Activated gamma-delta T cell treated with Interleukin-2 at 50 U/mL for 16 hours (primary cell): ENCODE measurements at regions not wholly inside any gene's neighbourhood (a gene's known extent, or its start where the extent isn't known, plus 50 kb on each side); places are given as distances from the start of the nearest gene placed in this dataset.
"Not testable (repeated sequence)": the region's sequence is repeated elsewhere in the genome, so short reads cannot be mapped to it uniquely, and the experiment has no call there.

Experiments used
- DNase-seq: peaks from one replicate; pipeline ENCODE4 v3.0.0-alpha.2; 2020

DNA sequence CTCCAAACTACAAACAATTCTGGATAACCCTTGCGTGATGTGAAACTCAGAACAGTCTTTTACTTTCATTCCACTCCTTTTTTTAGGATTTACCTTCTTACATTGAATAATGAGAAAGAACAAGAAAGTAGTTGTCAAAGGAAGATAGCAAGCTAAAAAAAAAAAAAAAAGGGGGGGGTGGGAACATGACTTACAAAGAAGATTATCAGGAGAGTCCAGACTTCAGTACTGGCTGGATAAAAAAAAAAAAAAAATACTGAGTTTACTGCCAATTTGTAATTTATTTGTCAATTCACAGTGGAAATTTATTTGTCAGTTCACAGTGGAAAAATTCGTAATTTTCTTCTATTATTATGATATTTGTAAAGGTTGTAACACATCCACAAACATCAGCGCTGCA, 792.4 kb upstream of the SLITRK5 start:
- no peak for DNase-seq

DNA sequence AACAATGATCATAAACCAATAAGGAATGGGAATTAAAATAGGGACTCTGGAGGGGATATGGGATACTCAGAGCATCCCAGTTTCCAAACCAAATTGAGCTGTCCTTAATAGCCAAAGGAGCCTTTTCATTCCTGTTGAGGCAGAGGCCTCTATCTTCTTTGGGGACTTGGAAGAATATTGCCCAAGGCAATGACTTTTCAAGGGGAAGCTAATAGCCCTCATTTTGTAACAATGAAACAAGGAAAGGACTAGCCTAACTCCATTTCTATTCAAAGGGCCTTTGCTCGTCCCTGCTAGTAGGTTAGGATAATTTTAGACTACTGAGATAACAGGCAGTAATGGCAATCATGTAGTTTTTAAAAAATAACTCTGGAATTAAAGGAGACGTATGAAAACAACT, 789.8 kb upstream of the SLITRK5 start:
- DNase-seq = no peak

DNA sequence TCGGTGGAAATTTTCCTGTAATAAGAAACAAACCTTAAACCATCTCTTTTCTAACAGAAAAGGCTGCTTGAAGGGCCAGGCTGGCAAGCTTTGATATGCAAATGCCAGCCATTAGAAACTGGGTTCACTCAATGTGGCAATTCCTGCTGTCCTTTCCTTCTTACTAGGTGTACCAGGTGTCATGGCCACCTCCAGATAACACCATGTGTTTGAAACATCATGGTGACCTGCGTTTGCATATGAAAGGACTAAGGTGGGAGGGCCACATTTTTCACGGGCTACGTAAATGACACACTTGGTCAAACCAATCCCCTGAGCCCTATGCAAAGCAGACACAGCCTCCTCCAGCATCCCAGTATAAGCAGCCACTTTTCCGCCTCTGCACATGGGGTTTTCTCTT, 789.1 kb upstream of the SLITRK5 start:
- no peak for DNase-seq

DNA sequence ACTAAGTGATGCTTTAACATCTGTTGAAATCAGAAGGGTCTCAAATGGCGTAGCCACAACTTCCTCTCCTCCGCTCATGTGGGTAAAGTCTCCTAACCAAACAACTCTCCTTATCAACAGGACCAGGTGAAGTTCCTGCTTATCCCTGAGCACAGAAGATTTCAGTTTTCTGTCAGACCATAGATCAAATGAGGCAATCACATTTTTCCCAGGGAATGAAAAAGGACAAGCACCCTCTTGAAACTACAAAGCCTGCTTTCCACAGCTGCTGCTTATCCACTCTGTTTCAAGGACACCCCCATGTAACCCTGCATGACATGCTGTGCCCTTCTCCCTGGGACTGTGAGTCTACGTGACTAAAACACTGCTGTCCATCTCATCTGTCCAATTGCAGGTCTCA, 788.3 kb upstream of the SLITRK5 start:
- DNase-seq = no peak

DNA sequence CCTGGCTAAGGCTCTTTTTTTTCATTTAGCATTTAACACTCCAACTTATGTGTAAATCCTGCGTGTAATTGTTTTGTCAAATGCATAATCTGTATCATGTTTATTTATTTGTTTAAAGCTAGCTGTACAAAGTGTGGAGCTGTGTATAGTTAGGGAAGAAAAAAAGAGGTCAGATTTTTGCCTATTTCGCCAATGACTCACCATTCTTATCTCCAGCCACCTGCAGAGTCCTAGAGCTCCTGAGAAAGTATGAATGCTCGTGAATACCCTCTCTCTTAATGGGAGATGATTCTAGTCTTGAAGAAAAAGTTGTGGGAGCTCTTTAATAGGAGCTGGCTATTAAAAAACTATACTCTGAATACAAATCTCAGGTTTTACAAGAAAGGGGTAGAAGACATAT, 778.8 kb upstream of the SLITRK5 start:
- DNase-seq = no peak

DNA sequence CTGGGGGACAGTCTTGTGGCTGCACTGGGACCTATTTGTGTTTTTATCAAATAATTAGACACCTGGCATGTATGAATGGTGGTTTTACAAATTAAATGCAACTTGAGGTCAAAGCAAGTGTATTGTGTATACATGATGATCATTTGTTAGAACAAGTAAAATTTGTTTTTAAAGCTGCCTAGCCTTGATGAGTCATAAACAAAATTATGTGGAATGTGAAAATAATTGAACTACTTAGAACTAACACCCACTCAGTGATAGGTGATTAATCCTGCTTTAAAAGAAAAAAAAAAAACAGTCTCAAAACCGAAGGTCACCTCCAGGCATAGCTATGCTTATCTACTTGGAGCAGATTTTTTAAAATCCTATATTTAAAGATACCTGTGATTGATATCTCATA, 770.3 kb upstream of the SLITRK5 start:
- DNase-seq = no peak

DNA sequence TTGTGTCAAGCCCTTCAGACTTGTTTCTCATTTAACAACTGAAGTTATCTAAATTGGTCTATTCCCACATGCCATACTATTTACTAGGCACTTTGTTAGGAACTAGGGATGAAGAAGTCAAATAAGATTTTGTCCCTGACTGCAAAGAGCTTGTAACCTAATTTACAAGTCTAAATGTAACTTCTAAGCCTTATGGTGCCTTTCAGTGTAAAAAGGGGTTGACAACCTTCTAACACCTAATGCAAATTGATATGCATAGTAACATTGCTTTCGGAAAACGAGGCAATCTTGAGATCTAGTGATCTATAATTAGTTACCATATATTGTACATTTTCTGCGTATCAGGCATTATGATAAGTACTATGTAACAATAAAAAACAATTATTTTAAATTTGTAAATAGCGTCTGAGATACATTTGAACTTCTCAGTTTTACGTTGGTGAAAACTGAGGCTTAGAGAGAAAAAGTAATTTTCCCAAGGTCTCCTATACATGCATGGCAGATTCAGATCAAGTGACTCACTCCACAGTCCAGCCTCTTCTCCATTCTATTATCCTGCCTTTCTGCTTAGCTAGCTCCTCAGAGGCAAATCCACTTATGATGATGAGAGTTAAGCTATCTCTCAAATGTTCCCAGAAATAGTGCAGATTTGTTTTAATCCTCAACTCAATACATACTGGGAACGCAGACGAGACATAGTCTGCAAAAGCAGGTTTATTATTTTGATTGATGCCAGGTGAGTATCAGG, 764.9 kb upstream of the SLITRK5 start:
- DNase-seq = no peak

DNA sequence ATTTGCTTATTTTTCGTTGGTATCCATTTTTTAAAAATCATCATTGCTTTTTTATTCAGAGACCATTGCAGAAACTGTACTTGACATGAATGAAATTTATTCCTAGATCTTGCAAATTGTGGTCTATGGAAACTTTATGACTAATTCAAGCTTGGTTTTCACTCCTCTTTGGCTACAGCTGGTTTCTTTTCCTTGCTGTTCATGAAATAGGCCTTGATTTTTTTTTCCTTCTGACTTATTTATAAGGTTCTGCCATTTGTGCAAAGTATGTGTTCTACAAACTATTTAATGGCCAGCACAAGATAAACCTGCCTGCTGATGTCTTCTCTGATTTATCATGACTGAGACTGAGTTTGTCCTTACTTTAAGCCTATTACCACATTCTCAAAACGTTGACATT, 764.0 kb upstream of the SLITRK5 start:
- DNase-seq = no peak

DNA sequence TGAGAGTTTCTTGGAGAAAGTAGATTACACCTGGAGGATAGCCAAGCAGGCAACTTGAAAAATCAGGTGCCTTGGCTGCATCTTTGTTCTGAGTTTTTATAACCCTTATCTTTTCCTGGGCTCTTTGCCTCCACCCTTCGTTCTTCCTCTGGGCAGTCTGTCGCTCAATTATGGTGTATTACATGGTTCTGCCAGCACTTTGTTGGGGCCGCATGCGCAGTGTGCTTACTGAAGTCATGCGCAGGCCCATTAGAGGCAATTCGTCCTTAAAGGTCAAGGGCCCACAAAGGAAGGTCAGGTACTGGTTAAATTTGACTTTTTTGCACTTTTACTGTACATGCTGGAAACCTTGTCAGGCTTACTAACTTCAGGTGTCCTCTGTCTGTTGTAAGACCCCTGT, 761.9 kb upstream of the SLITRK5 start:
- DNase-seq = no peak

DNA sequence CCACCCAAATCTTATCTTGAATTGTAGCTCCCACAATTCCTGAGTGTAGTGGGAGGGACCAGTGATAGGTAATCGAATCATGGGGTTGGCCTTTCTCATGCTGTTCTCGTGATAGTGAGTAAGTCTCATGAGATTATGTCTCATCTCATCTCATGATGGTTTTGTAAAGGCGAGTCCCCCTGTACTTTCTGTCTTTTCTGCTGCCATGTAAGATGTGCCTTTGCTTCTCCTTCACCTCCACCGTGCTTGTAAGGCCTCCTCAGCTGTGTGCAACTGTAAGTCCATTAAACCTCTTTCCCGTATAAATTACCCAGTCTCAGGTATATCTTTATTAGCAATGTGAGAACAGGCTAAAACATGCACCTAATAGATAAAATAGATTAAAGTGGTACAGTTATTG, 756.4 kb upstream of the SLITRK5 start:
- DNase-seq = no peak

DNA sequence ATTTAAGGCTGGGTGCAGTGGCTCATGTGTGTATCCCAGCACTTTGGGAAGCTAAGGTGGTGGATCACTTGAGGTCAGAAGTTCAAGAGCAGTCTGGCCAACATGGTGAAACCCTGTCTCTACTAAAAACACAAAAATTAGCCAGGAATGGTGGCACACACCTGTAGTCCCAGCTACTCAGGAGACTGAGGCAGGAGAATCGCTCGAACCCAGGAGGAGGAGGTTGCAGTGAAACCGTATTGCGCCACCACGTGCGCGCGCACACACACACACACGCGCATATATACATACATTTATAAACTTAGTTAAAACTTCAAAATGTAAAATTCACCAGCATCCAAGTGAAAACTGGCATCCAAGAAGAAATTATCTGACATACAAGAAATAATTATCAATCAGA, 753.7 kb upstream of the SLITRK5 start:
- DNase-seq = not testable (repeated sequence)

DNA sequence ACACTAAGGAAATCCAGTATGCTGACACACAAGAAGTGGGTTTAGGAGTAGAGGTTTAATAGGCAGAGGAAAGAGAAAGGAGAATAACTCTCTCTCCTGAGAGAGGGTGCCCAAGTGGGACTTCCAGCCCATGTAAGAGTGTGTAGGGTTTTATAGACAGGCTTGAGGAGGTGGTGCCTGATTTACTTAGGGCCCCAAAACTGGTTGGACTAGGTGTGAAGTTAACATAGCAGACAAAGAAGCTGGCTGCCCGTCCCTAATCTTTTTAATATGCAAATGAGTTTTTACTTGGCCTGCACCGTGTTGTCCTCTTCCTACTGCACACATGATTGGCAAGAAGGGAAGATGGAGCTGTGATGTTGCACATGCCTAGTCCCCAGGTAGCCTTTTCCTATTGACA, 752.5 kb upstream of the SLITRK5 start:
- DNase-seq = no peak

DNA sequence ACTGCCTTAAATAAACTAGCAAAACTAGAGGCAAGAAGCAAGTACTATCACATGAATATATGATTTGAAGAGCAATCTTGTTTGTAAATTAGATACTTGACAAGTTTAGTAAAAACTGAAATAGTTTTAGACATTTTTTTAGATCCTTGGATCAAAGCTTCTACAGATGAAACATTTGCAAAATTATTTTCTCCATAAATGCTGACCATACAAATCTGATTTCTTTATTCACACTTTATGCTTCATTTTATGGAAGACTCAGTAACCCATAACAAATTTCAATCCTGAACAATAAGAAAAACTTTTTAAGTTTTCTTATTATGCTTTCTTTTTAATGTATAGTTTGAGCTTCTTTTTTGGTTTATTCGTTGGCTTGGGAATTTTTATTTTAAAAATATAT, 750.2 kb upstream of the SLITRK5 start:
- no peak for DNase-seq

DNA sequence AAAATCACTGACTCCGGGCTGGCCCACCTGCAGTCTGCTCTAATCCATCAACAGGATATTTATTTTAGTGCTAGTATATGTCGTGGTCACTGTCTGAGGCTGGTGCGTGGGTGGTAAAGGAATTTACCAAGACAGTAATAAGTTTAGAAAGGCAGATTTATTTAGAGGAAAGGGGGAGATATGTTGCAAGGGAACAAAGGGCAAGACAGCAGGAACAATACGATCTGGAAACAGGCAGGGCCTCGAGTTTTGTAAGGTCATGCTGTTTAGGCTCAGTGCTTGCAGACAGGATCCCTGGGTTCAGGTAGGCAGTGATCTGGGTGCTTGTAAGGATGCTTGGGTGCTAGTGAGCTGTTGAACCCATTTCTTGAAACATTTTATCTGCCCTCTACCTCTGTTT, 748.2 kb upstream of the SLITRK5 start:
- DNase-seq = no peak

DNA sequence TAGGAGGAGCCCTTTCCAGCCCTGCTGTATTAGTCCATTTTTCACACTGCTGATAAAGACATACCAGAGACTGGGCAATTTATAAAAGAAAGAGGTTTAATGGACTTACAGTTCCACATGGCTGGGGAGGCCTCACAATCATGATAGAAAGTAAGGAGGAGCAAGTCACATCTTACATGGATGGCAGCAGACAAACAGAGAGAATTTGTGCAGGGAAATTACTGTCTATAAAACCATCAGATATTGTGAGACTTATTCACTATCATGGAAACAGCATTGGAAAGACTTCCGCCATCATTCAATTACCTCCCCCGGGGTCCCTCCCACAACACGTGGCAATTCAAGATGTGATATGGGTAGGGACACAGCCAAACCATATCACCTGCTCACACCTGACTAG, 744.3 kb upstream of the SLITRK5 start:
- DNase-seq = not testable (repeated sequence)

DNA sequence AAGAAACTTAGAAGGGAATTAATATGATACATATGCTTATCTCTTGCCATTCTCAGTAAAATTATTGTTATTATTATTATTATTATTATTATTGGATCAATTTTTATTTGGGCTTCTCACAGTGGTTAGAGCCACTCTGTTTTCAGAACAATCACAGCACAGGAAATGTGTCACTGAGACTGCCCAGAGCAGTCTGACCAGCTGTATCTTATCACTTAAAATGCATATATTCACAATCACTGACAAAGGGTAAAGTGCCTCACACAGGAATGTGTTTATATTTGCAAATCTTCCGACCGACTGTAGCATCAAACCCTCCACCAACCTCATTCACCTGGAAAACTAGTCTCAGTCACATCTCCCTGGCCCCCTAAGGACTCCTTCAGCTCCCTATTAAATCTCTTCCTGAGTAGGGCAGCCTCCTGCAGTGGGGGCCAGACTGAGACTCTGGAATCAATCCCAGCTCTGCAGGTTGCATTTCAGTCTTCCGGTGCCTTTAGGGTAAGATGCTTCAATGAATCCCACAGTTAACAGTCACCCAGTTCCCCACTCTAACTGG, 738.3 kb upstream of the SLITRK5 start:
- DNase-seq = no peak

DNA sequence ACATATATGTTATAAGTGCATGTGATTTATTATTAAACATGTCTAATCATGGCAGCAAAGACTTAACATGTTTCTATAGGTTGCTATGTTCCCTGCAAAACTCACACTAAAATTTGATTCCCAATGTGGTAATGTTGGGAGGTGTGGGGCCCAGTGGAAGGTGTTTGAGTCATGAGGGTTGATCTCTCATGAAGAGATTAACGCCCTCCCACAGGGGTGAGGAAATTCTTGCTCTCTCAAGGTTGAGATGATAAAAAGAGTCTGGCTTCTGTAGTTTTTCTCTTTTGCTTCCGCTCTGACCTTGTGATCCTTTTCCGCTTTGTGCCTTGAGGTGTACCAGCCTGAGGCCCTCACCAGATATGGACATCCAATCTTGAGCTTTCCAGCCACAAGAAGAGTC, 737.5 kb upstream of the SLITRK5 start:
- no peak for DNase-seq

DNA sequence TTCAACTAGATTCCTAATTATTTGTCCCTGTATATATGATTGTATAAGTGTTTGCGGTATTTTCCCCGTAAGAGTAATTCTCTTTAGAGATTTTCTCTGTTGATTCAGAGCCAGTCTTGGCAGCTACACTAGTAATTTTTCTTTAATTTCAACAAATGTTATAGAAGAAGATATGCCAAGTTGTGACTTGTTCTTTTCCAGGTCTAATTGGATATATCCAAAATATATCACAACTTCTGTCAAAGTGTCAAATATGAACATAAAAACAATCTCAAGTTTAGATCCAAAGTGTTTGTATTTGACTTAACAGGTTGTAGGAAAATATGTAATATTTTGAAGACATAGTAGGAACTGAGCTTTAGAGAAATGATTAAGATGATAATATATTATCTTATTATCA, 733.9 kb upstream of the SLITRK5 start:
- no peak for DNase-seq

DNA sequence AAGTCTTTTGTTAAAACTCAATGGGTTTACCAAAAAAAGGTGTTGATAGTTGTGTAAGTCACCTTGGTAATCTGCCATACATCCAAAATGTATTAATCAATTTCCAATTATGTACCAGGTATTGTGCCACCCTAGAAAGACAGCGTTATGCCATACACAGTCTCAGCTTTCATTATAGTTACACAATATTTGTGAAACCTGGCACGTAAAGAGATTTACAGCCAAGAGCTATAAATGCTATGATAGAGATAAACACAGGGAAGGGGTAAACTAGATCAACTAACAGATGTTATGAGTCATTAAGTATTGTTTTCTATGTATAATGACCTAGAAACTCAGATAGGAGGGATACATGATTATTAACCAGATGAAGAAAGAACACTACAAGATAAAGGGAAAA, 725.6 kb upstream of the SLITRK5 start:
- DNase-seq = no peak

DNA sequence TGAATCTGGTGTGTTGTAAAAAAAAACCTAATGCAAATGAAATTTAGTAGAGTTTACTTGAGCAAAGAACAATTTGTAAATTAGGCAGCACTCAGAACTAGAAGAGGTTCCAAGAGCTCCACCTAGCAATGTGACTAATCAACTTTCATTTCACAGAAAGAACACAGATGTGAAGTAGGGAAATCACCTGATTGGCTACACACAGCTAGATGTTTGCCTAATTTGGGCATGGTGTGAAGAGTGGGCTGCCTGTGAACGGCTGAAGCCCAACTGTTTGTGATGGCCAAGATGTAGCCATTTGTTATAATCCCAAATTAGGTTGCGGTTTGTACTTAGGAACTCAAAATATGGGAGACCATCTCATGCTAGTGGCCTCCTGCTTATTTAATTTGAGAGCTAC, 724.4 kb upstream of the SLITRK5 start:
- DNase-seq = no peak

DNA sequence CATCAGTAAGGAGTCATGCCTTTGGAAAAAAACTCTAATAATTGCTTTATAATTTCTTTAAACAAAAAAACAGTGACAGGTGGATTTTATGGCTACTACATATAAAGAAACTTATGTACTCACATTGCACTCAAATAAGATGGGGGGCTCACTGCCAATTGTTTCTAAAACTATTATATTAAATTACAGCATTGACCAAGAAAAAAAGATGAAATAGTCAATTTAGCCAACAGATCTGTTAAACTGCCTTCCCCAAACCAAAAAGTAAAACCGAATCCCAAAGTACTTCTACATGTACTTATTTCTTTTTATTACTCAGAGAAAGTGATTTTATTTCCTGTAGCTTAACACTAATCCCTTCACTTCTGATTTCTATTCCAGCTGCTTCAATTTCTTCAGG, 716.8 kb upstream of the SLITRK5 start:
- DNase-seq = no peak

DNA sequence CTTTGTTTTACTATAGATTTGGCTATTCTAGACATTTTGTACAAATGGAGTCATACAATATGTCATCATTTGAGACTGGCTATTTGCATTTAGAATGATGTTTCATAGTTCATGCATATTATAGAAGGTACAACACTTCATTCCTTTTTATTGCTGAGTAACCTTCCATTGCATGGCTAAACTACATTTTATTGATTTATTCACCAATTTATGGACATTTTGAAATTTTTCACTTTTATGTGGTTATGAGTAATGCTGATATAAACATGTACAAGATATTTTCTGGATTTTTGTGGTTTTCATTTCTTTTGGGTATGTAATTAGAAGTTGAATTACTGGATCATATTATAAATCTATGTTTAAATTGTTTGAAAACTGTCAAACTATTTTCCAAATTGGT, 710.3 kb upstream of the SLITRK5 start:
- DNase-seq = no peak

DNA sequence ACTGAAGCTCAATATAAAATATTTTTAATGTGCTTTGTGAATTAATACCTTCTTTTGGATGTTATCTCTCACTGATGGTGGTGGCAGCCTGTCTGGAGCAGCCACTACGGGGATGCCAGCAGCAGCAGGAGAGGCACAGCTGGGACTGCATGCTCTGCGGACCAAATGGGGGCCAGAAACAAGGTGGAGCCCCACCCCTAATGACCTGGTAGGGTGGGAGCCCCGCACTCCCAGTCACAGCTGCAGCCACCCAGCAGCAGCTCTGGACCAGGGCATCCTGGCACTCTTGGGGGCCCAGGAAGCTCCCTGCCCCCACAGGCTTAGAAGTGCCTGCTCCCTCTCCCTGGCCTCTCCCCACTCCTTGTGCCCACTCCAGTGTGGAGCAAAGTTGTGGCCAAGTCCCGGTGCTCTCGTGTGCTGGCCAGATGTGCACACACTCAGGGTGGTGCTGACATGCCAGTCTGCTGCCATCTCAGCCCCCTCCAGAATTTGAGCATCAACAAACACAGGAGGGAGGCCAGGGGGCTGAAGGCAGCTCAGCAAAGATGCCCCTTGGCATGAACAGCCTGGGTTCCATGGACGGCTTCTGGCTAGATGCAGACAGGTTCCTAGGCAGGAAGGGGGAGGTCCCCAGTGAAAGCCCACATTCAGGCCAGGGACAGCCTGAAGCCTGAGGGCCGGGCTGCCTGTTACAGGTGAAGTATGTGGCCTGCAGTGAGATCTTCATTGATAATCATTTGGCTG, 696.7 kb upstream of the SLITRK5 start:
- DNase-seq = no peak

DNA sequence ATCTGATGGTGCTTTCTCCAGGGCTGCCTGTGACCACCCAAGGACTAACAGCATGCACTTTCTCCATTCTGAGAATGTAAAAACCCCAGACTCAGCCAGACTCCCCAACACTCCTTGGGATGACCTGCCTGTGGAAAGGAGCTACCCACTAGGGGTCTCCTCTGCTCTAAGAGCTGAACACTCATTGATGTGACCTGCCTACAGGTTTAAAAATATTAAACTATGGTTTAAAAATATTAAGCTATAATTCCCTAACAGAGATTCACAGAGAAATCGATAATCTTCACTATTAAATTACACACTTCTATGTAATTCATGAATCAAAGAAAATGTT, 696.2 kb upstream of the SLITRK5 start:
- no peak for DNase-seq
